ENCODE measurements at regions not wholly inside any gene's neighbourhood (a gene's known extent, or its start where the extent isn't known, plus 50 kb on each side); places are given as distances from the start of the nearest gene placed in this dataset.

- TF ChIP-seq CTCF (IDR thresholded peaks at IDR 0.05), result no peak
- no peak for TF ChIP-seq POLR2A (IDR thresholded peaks at IDR 0.05)
Observed at GRCh38 chr6:100134703-100135102, 140.7 kb upstream of the MCHR2 start.

All from heart left ventricle (tissue), 13 donors.